ENCODE measurements at regions not wholly inside any gene's neighbourhood (a gene's known extent, or its start where the extent isn't known, plus 50 kb on each side); places are given as distances from the start of the nearest gene placed in this dataset.

GRCh38 chr11:80726236-80726635 lies 1285.4 kb upstream of the TENM4 start:
- no peak for TF ChIP-seq CTCF (IDR thresholded peaks at IDR 0.05)
- TF ChIP-seq EZH2 (IDR thresholded peaks at IDR 0.05): no peak

Measured in neural progenitor cell (in vitro differentiated cells).